ACC112 (cell line): ENCODE measurements at regions not wholly inside any gene's neighbourhood (a gene's known extent, or its start where the extent isn't known, plus 50 kb on each side); places are given as distances from the start of the nearest gene placed in this dataset.

Source experiments
- H2AFZ ChIP-seq: fragments of 200-600 bp; sonication (generic); one replicate; pipeline ENCODE4 v1.6.0; 2017; ENCODE audit warnings: antibody characterized with exemption, low read length; ENCODE audit not compliant: unreplicated experiment
- H3K27ac ChIP-seq: fragments of 200-600 bp; sonication (generic); 2 replicates; pipeline ENCODE4 v1.5.1; 2014; ENCODE audit warnings: low read depth, mild to moderate bottlenecking, antibody characterized with exemption, low read length, moderate library complexity
- H3K27me3 ChIP-seq: fragments of 200-600 bp; sonication (generic); 2 replicates; pipeline ENCODE4 v1.6.1; 2014; ENCODE audit warnings: mild to moderate bottlenecking, antibody characterized with exemption, low read length, moderate library complexity, mixed read lengths; ENCODE audit not compliant: insufficient read depth
- H3K36me3 ChIP-seq: fragments of 200-600 bp; sonication (generic); 2 replicates; pipeline ENCODE4 v1.6.1; 2016; ENCODE audit warnings: mild to moderate bottlenecking, antibody characterized with exemption, low read length, moderate library complexity, mixed read lengths; ENCODE audit not compliant: insufficient read depth
- H3K4me1 ChIP-seq: fragments of 200-600 bp; sonication (generic); one replicate; pipeline ENCODE4 v1.6.1; 2016; ENCODE audit warnings: low read length, mixed read lengths; ENCODE audit not compliant: insufficient read depth, unreplicated experiment, control insufficient read depth
- H3K4me3 ChIP-seq: fragments of 200-600 bp; sonication (generic); 2 replicates; pipeline ENCODE4 v1.5.1; 2014; ENCODE audit warnings: mild to moderate bottlenecking, low read depth, low read length
- H3K79me2 ChIP-seq: fragments of 200-600 bp; sonication (generic); one replicate; pipeline ENCODE4 v1.6.0; 2016; ENCODE audit warnings: low read length; ENCODE audit not compliant: control insufficient read depth, unreplicated experiment, insufficient read depth

GRCh38 chr12:71071536-71072097 lies 86.2 kb downstream of the TSPAN8 start:
- Histone ChIP-seq H3K27ac (no peak overlapping the region), H3K27me3 (no peaks in the 10 kb centered on the region), H3K4me1 (no peaks in the 10 kb centered on the region), H3K79me2 (no peaks in the 10 kb centered on the region), H3K4me3 (no peak overlapping the region), H3K36me3 (no peaks in the 10 kb centered on the region), H2AFZ (no peak overlapping the region)

- Histone ChIP-seq H2AFZ (no peak overlapping the region), H3K27me3 (no peaks in the 10 kb centered on the region), H3K4me1 (no peaks in the 10 kb centered on the region), H3K36me3 (no peaks in the 10 kb centered on the region), H3K27ac (no peak overlapping the region), H3K79me2 (no peaks in the 10 kb centered on the region), H3K4me3 (no peak overlapping the region)
These were observed 87.2 kb downstream of the TSPAN8 start for GRCh38 chr12:71070416-71071128.

GRCh38 chr12:71069311-71069710 lies 88.5 kb downstream of the TSPAN8 start:
- Histone ChIP-seq H3K4me3 (no peak overlapping the region), H3K4me1 (no peaks in the 10 kb centered on the region), H3K36me3 (no peaks in the 10 kb centered on the region), H2AFZ (no peak overlapping the region), H3K79me2 (no peaks in the 10 kb centered on the region), H3K27ac (no peak overlapping the region), H3K27me3 (no peaks in the 10 kb centered on the region)

GRCh38 chr12:71063087-71063486 lies 94.7 kb downstream of the TSPAN8 start:
- no peak overlapping the region for H2AFZ ChIP-seq
- no peaks in the 10 kb centered on the region for H3K4me1 ChIP-seq
- no peaks in the 10 kb centered on the region for H3K27me3 ChIP-seq
- no peaks in the 10 kb centered on the region for H3K79me2 ChIP-seq
- no peak overlapping the region for H3K27ac ChIP-seq
- H3K36me3 ChIP-seq = no peaks in the 10 kb centered on the region
- H3K4me3 ChIP-seq = no peak overlapping the region

GRCh38 chr12:71061451-71061850 lies 96.3 kb downstream of the TSPAN8 start:
- Histone ChIP-seq H3K27me3 (no peaks in the 10 kb centered on the region), H2AFZ (no peak overlapping the region), H3K36me3 (no peaks in the 10 kb centered on the region), H3K4me3 (no peak overlapping the region), H3K79me2 (no peaks in the 10 kb centered on the region), H3K4me1 (no peaks in the 10 kb centered on the region), H3K27ac (no peak overlapping the region)

GRCh38 chr12:71060426-71060825 lies 97.4 kb downstream of the TSPAN8 start:
- Histone ChIP-seq H3K36me3 (no peaks in the 10 kb centered on the region), H3K4me3 (no peak overlapping the region), H3K27ac (no peak overlapping the region), H3K4me1 (no peaks in the 10 kb centered on the region), H3K79me2 (no peaks in the 10 kb centered on the region), H2AFZ (no peak overlapping the region), H3K27me3 (no peaks in the 10 kb centered on the region)

GRCh38 chr12:71057330-71057729 lies 100.5 kb downstream of the TSPAN8 start:
- no peak overlapping the region for H2AFZ ChIP-seq
- H3K27ac ChIP-seq = no peak overlapping the region
- no peak overlapping the region for H3K4me3 ChIP-seq
- H3K36me3 ChIP-seq = no peaks in the 10 kb centered on the region
- H3K79me2 ChIP-seq = no peaks in the 10 kb centered on the region
- H3K27me3 ChIP-seq = no peaks in the 10 kb centered on the region
- H3K4me1 ChIP-seq = no peaks in the 10 kb centered on the region

- H3K36me3 ChIP-seq = no peaks in the 10 kb centered on the region
- no peak overlapping the region for H3K4me3 ChIP-seq
- no peaks in the 10 kb centered on the region for H3K4me1 ChIP-seq
- H3K79me2 ChIP-seq = no peaks in the 10 kb centered on the region
- no peaks in the 10 kb centered on the region for H3K27me3 ChIP-seq
- no peak overlapping the region for H2AFZ ChIP-seq
- no peak overlapping the region for H3K27ac ChIP-seq
These were observed 103.2 kb downstream of the TSPAN8 start for GRCh38 chr12:71054551-71054950.

GRCh38 chr12:71046215-71046614 lies 111.6 kb downstream of the TSPAN8 start:
- H2AFZ ChIP-seq = peak overlapping the region; percentile 88
- peak overlapping the region; percentile 61 for H3K4me3 ChIP-seq
- peak overlapping the region; percentile 92 for H3K27ac ChIP-seq
- H3K27me3 ChIP-seq = no peaks in the 10 kb centered on the region
- H3K36me3 ChIP-seq = no peaks in the 10 kb centered on the region
- no peaks in the 10 kb centered on the region for H3K79me2 ChIP-seq
- H3K4me1 ChIP-seq = peaks cover 22% of the 10 kb centered on the region

- peak overlapping the region; percentile 92 for H3K27ac ChIP-seq
- no peaks in the 10 kb centered on the region for H3K36me3 ChIP-seq
- H3K4me3 ChIP-seq = peak overlapping the region; percentile 61
- H3K79me2 ChIP-seq = no peaks in the 10 kb centered on the region
- peak overlapping the region; percentile 88 for H2AFZ ChIP-seq
- no peaks in the 10 kb centered on the region for H3K27me3 ChIP-seq
- H3K4me1 ChIP-seq = peaks cover 22% of the 10 kb centered on the region
These were observed 112.0 kb downstream of the TSPAN8 start for GRCh38 chr12:71045781-71046180.

- Histone ChIP-seq H3K4me3 (no peak overlapping the region), H3K4me1 (peaks cover 17% of the 10 kb centered on the region), H3K36me3 (no peaks in the 10 kb centered on the region), H3K27ac (no peak overlapping the region), H2AFZ (no peak overlapping the region), H3K79me2 (no peaks in the 10 kb centered on the region), H3K27me3 (no peaks in the 10 kb centered on the region)
These were observed 116.3 kb downstream of the TSPAN8 start for GRCh38 chr12:71041476-71041875.
